OCI-LY7 (cell line): ENCODE measurements at regions not wholly inside any gene's neighbourhood (a gene's known extent, or its start where the extent isn't known, plus 50 kb on each side); places are given as distances from the start of the nearest gene placed in this dataset.

ENCODE experiments used
- CTCF ChIP-seq: fragments of 200-600 bp; sonication (generic); conservative IDR thresholded peaks from 2 replicates; pipeline ENCODE4 v1.5.1; 2014; ENCODE audit warnings: mild to moderate bottlenecking, antibody characterized with exemption, low read length, moderate library complexity, mixed read lengths
- EZH2phosphoT487 ChIP-seq: fragments of 200-600 bp; sonication (generic); IDR thresholded peaks from 2 replicates; pipeline ENCODE4 v1.6.1; 2018; ENCODE audit warnings: low read depth, borderline replicate concordance, mild to moderate bottlenecking, mixed run types, antibody characterized with exemption, low read length, moderate library complexity, mixed read lengths

GRCh38 chr14:48936849-48937248, 649.3 kb downstream of the RPS29 start:
- no peak for TF ChIP-seq CTCF
- no peak for TF ChIP-seq EZH2phosphoT487
